GM18520 (cell line): ENCODE measurements at regions not wholly inside any gene's neighbourhood (a gene's known extent, or its start where the extent isn't known, plus 50 kb on each side); places are given as distances from the start of the nearest gene placed in this dataset.
"Not testable (repeated sequence)": the region's sequence is repeated elsewhere in the genome, so short reads cannot be mapped to it uniquely, and the experiment has no call there.

ENCODE experiments used
- ATAC-seq: cut with Tn5 transposase; IDR thresholded peaks from one replicate; pipeline ENCODE4 v1.9.1; 2021; ENCODE audit not compliant: unreplicated experiment

DNA sequence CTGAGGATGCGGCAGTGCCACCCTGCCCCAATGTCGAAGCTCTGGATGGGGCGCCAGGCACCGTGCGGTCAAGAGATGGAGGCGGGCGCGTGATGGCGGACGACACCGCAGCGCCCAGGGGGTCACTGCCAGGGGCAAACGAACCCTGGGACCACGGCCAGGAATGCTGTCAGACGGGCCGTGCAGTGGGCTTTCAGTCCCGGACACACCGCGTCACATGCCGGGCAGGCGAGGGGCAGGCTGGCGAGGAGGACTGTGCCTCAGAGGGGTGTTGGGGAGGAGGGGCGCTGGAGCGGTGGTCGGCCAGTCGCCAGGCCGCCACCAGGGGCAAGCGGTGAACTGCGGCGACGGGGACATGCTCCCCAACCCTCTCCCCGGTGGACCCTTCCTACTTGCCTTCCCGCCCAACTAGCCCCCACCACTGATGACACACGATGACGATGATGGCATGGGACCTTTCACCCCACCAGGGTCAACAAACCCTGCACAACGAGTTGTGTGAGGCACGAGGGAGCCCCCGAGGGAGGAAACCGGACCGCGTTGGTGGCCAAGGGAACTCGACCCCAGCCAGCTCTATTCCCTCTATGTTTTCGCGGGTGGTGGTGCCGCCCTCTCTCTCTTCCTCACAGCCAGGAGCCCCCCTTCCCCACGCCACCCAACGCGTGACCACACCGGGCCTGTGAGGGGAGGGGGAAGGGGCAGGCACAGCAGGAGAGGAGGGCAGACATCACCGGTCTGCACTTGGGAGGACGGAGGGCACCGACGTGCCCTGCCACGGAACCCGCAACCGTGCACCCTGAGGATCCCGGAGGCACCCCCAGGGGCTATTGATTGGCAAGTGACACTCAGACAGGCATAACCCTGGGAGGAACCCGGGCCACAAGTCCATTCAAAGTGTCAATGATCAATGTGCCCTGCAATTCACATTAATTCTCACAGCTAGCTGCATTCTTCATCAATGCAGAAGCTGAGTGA, 1960.9 kb upstream of the DEFB115 start:
- ATAC-seq, result no peak

GRCh38 chr20:29297411-29298270, 1959.8 kb upstream of the DEFB115 start:
- ATAC-seq, result no peak

DNA sequence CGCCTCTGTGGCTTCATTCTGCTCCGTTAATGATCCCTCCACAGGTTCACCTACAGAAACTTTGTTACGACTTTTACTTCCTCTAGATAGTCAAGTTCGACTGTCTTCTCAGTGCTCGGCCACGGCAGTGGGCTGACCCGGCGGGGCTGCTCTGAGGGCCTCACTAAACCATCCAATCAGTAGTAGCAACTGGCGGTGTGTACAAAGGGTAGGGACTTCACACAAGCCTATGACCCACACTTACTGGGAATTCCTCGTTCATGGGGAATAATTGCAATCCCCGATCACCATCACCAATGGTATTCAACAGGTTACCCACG, 1959.2 kb upstream of the DEFB115 start:
- ATAC-seq, result no peak

DNA sequence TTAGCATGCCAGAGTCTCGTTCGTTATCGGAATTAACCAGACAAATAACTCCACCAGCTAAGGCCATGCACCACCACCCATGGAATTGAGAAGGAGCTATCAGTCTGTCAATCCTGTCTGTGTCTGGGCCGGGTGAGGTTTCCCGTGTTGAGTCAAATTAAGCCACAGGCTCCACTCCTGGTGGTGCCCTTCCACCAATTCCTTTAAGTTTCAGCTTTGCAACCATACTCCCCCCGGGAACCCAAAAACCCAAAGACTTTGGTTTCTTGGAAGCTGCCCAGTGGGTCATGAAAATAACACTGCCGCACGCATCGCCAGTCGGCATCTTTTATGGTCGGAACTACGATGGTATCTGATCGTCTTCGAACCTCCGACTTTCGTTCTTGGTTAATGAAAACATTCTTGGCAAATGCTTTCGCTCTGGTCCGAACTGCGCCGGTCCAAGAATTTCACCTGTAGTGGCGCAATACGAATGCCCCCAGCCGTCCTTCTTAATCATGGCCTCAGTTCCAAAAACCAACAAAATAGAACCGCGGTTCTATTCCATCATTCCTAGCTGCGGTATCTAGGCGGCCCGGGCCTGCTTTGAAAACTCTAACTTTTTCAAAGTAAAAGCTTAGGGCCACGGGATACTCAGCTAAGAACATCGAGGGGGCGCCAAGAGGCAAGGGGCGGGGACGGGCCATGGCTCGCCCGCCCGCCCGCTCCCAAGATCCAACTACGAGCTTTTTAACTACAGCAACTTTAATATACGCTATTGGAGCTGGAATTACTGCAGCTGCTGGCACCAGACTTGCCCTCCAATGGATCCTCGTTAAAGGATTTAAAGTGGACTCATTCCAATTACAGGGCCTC, 1958.5 kb upstream of the DEFB115 start:
- ATAC-seq, result no peak

DNA sequence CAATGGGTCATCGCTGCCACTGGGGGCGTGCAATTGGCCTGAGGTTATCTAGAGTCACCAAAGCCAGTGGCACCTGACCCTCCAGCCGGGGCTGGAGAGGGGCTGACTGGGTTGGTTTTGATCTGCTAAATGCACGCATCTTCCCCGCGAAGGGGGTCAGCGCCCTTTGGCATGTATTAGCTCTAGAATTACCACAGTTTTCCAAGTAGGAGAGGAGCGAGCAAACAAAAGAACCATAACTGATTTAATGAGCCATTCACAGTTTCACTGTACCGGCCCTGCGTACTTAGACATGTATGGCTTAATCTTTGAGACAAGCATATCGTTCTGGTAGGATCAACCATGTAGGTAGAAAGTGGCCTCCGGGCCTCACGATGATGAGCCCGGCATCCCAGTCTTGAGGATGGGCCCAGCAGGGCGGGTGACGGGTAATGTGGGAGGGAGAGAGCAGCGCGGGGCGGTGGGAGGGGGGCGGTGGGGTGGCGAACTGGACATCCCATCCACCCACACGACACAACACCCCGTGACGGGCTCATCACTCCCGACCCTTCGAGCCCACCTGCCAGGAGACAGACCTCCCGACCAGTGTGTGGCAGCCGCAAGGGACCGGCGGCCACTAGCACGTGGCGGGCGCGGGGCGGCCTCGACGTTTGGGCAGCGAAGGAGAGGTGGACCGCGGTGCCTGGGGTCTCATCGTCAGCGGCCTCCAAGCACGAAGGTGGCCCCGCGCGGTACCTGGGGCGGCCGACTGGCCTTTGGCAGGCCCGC, 1957.5 kb upstream of the DEFB115 start:
- no peak for ATAC-seq

- no peak for ATAC-seq
These were observed 1956.6 kb upstream of the DEFB115 start for GRCh38 chr20:29300579-29301551.

GRCh38 chr20:29301624-29302259, 1955.7 kb upstream of the DEFB115 start:
- ATAC-seq, result no peak

- no peak for ATAC-seq
These were observed 1954.4 kb upstream of the DEFB115 start for GRCh38 chr20:29302979-29303644.

DNA sequence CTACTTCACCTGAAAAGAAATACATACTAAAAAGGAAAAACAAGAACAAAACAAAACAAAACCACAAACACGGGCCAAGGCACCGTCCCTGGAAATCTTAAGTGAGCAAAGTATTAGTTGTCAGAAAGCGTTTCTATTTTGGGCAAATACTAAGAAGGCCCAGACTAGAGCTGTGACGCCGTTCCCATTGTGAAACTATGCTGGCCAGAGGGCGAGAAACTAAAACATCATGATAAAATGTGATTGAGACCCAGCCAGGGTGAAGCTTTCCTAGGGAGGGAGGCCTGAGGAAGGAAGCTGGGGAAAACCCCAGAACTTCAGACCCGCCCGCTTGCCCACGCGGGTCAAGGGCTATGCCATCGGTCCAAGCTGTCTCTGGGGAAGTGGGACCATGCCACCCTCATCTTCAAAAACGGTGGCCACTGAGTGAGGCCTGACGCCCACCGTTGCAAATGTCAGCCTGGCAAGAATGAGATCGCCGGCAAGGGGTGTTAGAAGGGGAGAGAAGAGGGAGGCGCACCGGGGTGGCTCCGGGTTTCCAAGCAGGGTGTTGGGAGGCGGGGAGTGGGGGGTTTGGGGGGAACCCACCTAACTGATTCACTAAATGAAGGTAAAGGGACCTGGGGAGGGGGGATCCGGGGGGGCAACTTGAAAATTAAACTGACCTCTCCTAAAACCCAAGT, 1950.9 kb upstream of the DEFB115 start:
- no peak for ATAC-seq

DNA sequence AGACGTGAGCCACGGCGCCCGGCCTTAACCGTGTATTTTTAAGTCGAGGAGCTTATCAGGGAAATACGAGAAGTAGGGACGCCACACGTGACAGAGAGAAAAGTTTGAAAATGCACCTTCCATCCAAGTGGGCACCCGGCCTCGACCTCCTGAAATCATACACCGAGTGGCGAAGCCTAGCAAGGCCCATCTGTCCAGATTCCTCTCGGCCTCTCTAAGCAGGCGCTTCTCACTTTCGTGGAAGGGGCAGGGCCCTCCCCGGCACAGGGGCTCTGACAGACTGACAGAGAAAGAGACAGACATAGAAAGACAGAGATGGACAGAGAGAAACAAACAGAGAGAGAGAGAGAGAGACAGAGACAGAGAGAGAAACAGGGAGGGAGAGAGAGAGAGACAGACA, 1950.0 kb upstream of the DEFB115 start:
- not testable (repeated sequence) for ATAC-seq

- not testable (repeated sequence) for ATAC-seq
These were observed 1948.5 kb upstream of the DEFB115 start for GRCh38 chr20:29308956-29309355.

DNA sequence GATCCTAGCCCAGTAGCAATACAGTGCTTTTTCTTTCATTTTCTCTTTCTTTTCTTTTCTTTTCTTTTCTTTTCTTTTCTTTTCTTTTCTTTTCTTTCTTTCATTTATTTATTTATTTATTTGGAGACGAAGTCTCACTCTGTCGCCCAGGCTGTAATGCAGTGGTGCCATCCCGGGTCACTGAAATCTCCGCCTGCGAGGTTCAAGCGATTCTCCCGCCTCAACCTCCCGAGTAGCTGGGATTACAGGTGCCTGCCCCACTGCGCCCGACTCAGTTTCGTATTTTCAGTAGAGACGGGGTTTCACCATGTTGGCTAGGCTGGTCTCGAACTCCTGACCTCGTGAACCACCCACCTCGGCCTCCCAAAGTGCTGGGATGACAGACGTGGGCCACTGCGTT, 1948.0 kb upstream of the DEFB115 start:
- ATAC-seq, result not testable (repeated sequence)

DNA sequence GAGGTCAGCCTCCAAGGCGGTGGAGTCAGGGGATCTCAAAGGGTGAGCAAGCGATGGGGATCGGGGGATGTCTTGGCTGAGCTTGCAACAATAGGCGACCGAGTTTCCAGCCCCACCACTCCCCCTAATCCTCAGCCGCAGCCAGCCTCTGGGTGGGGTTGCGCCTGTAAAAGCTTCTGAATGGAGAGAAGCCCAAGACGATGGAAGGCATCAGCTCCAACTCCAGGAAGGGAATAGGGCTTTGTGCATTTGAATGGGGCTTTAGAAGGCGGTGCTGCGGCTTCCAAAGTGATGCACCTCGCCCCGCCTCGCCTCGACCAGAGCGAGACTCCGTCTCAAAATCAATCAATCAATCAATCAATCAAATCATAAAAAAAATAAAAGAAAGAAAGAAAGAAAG, 1946.4 kb upstream of the DEFB115 start:
- not testable (repeated sequence) for ATAC-seq

DNA sequence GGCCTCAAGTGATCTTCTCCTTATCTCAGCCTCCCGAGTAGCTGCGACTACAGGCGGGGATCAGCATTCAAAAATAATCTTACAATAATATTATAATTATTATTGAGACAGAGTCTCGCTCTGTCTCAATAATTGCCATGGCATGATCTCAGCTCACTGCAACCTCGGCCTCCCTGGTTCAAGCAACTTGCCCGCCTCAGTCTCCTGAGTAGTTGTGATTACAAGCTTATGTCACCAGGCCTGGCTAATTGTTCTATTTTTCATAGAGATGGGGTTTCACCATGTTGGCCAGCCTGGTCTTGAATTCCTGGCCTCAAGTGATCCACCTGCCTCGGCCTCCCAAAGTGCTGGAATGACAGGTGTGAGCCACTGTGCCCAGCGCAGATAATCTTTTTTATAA, 1944.8 kb upstream of the DEFB115 start:
- not testable (repeated sequence) for ATAC-seq

- no peak for ATAC-seq
These were observed 1944.0 kb upstream of the DEFB115 start for GRCh38 chr20:29313481-29313880.

DNA sequence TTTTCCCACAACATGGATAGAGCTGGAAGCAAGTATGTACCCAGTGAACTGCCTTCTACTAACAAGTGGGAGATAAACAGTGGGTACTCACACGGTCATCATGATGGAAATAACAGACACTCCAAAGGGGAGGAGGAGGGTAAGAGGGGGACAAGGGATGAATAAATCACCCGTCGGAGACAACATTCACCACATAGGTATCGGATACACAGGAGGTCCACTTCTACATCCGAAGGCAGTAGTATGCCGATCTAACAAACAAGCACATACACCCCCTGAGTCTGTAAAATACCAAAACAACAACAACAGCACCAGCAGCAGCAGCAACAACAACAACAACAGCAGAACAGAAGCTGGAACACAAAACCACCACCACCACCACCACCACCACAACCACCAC, 1943.2 kb upstream of the DEFB115 start:
- ATAC-seq, result no peak

- ATAC-seq, result no peak
These were observed 1938.5 kb upstream of the DEFB115 start for GRCh38 chr20:29318871-29319461.
